ENCODE measurements at regions not wholly inside any gene's neighbourhood (a gene's known extent, or its start where the extent isn't known, plus 50 kb on each side); places are given as distances from the start of the nearest gene placed in this dataset.

GRCh38 chr16:7997966-7998365, 592.3 kb downstream of the TMEM114 start:
- TF ChIP-seq, protein P1, sequence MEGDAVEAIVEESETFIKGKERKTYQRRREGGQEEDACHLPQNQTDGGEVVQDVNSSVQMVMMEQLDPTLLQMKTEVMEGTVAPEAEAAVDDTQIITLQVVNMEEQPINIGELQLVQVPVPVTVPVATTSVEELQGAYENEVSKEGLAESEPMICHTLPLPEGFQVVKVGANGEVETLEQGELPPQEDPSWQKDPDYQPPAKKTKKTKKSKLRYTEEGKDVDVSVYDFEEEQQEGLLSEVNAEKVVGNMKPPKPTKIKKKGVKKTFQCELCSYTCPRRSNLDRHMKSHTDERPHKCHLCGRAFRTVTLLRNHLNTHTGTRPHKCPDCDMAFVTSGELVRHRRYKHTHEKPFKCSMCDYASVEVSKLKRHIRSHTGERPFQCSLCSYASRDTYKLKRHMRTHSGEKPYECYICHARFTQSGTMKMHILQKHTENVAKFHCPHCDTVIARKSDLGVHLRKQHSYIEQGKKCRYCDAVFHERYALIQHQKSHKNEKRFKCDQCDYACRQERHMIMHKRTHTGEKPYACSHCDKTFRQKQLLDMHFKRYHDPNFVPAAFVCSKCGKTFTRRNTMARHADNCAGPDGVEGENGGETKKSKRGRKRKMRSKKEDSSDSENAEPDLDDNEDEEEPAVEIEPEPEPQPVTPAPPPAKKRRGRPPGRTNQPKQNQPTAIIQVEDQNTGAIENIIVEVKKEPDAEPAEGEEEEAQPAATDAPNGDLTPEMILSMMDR (IDR thresholded peaks at IDR 0.05) = no peak
- no peak for TF ChIP-seq POLR2A (IDR thresholded peaks at IDR 0.05)
